Testis (tissue), 2 donors: ENCODE measurements at regions not wholly inside any gene's neighbourhood (a gene's known extent, or its start where the extent isn't known, plus 50 kb on each side); places are given as distances from the start of the nearest gene placed in this dataset.
A peak's percentile ranks its signal among the peaks of the same experiment; 100 is the strongest.

Experiments
- DNase-seq: peaks from one replicate; pipeline ENCODE4 v3.0.0-alpha.2; 2019
- H3K27ac ChIP-seq, 2 donors: fragments of 200-600 bp; sonication (generic); one replicate each; pipeline ENCODE4 v1.5.1; 2019
- H3K27me3 ChIP-seq: fragments of 200-600 bp; sonication (generic); one replicate; pipeline ENCODE4 v1.5.1; 2019
- H3K36me3 ChIP-seq: fragments of 200-600 bp; sonication (generic); one replicate; pipeline ENCODE4 v1.5.1; 2017; ENCODE audit warnings: low read depth; ENCODE audit errors: missing control alignments
- H3K4me1 ChIP-seq: fragments of 200-600 bp; sonication (generic); one replicate; pipeline ENCODE4 v1.5.1; 2019
- H3K4me3 ChIP-seq, 2 donors: fragments of 200-600 bp; sonication (generic); one replicate each; pipeline ENCODE4 v1.5.1; 2017 to 2019
- H3K9me3 ChIP-seq: fragments of 200-600 bp; sonication (generic); one replicate; pipeline ENCODE4 v1.5.1; 2017
- POLR2A ChIP-seq: fragments of 450-650 bp; IDR thresholded peaks from one replicate; pipeline ENCODE4 v1.6.1; 2017; ENCODE audit warnings: antibody characterized with exemption, mild to moderate bottlenecking, moderate library complexity
- WGBS, 2 donors: methylation state at CpG; one replicate each; pipeline ENCODE4 v1.1.5; 2018; 5-methylcytosine and 5-hydroxymethylcytosine counted together
- intact Hi-C: fragments of 100-400 bp; cut with DNase I; formaldehyde crosslinking; loops from one replicate; pipeline ENCODE4 v1.15.1; 2023; ENCODE audit warnings: low total_unique reads
- TF ChIP-seq, protein P1 (sequence below), 3 experiments: fragments of 450-650 bp in 2 of 3; fragments of 200-600 bp in 1 of 3; sonication (generic) in 1 of 3; IDR thresholded peaks; one replicate each; pipeline ENCODE4 v1.5.1; 2016 to 2019; ENCODE audit warnings: antibody characterized with exemption in 3 of 3, mild to moderate bottlenecking in 2 of 3, moderate library complexity in 1 of 3

DNA sequence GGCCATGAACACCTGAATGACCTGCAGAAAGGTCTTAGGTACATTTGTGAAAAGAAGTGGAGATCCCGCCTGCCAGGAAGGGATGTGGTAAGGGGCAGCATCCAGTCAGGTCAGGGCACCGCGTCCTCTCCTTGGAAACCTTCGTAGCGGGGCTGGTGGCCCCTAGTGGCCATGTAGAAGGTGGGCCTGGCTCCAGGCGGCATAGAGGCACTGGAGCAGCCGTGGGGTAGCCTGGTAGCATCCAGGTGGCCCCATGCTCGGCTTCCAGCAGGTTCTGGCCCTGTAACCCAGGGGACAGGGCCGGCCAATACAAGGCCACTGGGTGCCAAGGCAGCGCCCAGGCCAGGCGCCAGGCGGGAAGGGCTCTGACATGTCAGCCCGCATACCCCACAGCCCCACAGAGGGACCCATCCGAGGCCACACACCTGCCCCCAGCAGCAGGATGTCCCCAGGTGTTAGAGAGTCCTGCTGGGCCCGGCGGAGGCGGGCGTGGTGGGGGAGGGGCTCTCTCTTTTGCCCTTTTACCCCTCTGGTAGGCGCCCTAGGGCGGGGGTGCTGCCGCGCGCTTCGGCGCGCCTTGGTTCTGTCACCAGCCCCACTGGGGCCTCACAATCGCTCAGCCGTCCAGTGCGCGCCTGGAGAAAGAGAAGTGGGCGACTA lies 58.3 kb upstream of the SPATA31E1 start:
- WGBS, 2 donors, result 52 to 73% methylated on average over 15 to 31 of the region's 31 CpGs
- H3K36me3 ChIP-seq, result no peaks in the 10 kb centered on the region
- DNase-seq, result no peak
- TF ChIP-seq, protein P1, sequence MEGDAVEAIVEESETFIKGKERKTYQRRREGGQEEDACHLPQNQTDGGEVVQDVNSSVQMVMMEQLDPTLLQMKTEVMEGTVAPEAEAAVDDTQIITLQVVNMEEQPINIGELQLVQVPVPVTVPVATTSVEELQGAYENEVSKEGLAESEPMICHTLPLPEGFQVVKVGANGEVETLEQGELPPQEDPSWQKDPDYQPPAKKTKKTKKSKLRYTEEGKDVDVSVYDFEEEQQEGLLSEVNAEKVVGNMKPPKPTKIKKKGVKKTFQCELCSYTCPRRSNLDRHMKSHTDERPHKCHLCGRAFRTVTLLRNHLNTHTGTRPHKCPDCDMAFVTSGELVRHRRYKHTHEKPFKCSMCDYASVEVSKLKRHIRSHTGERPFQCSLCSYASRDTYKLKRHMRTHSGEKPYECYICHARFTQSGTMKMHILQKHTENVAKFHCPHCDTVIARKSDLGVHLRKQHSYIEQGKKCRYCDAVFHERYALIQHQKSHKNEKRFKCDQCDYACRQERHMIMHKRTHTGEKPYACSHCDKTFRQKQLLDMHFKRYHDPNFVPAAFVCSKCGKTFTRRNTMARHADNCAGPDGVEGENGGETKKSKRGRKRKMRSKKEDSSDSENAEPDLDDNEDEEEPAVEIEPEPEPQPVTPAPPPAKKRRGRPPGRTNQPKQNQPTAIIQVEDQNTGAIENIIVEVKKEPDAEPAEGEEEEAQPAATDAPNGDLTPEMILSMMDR (IDR thresholded peaks at IDR 0.05), result no peak
- peak overlapping the region; percentile 27 to 39 for H3K4me3 ChIP-seq
- no peaks in the 10 kb centered on the region for H3K27me3 ChIP-seq
- H3K9me3 ChIP-seq, result no peaks in the 10 kb centered on the region
- no peaks in the 10 kb centered on the region for H3K4me1 ChIP-seq
- intact Hi-C loops, result no loop called here
- no peak overlapping the region for H3K27ac ChIP-seq

DNA sequence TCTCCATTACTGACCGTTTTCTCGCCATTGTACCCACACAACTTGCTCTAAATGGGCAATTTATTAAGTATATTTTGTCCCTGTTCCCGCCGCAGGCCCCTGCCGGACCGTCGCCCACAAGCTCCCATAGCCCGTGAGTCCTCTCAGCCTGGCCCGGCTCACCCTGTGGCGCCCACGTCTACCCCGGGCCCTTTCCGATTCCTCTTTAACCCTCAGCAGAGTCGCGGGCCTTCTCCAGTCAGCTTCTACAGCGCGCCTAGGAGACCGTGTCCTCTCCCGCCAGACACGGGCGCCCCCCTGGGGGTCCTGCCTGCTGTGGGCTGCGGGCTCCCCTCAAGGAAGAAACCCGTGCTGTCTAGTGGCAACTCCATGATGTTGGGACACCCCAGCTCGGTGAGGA lies 57.8 kb upstream of the SPATA31E1 start:
- TF ChIP-seq POLR2A, result no peak
- TF ChIP-seq, protein P1 (IDR thresholded peaks at IDR 0.05), result no peak
- Histone ChIP-seq H3K4me1 (no peaks in the 10 kb centered on the region), H3K9me3 (no peaks in the 10 kb centered on the region), H3K27ac (no peak overlapping the region), H3K4me3 (peak overlapping the region; percentile 27 to 39), H3K27me3 (no peaks in the 10 kb centered on the region), H3K36me3 (no peaks in the 10 kb centered on the region)
- no peak for DNase-seq
- WGBS, 2 donors, result 70 to 77% methylated on average over 24 of the region's 24 CpGs
- intact Hi-C loops, result no loop called here

DNA sequence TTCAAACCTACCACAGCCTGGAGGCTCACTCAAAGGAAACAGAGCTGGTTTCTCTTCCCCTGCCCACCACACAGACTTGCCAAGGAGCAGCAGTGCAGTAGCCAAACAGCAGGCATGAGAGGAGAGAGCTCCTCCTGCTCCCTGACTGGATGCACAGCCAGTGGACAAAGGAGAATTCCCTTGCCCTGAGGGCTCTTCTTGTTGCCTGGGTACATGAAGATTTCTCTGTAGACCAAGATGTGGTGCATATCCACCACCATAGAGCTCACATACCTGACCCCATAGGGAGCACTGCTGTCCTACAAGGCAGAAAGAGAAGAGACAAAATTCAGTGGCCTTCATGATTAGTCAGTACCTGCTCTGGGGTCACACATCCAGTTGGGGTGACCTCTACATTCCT lies 56.3 kb upstream of the SPATA31E1 start:
- no peak for DNase-seq
- Histone ChIP-seq H3K4me3 (no peak overlapping the region), H3K27me3 (no peaks in the 10 kb centered on the region), H3K9me3 (no peaks in the 10 kb centered on the region), H3K4me1 (no peaks in the 10 kb centered on the region), H3K27ac (no peak overlapping the region), H3K36me3 (no peaks in the 10 kb centered on the region)
- TF ChIP-seq, protein P1 (IDR thresholded peaks at IDR 0.05), result no peak
- no peak for TF ChIP-seq POLR2A
- intact Hi-C loops, result no loop called here

DNA sequence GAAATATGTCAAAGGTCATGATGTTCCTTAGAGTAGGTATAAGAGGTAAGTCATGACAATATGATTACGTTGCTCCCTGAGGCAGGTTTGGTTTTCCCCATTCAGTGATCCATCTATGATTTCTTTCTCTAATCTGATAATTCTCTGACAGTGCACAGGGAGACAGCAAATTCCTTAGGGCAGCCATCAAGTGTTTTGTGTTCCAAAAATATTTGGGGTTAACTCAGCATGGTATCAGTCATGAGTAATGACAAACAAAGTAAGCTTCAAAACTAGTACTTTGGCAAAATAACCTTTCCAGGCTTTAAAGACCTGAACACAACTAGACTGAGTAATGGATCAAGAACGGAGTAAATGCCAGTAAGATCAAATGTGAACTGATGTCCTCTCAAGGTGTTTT lies 55.3 kb upstream of the SPATA31E1 start:
- no peaks in the 10 kb centered on the region for H3K36me3 ChIP-seq
- no peaks in the 10 kb centered on the region for H3K9me3 ChIP-seq
- no peak overlapping the region for H3K4me3 ChIP-seq
- intact Hi-C loops, result no loop called here
- DNase-seq, result no peak
- H3K27ac ChIP-seq, result no peak overlapping the region
- 91 to 93% methylated on average over 2 of the region's 2 CpGs for WGBS, 2 donors
- no peaks in the 10 kb centered on the region for H3K4me1 ChIP-seq
- H3K27me3 ChIP-seq, result no peaks in the 10 kb centered on the region
- TF ChIP-seq, protein P1 (IDR thresholded peaks at IDR 0.05), result no peak
- TF ChIP-seq POLR2A, result no peak

DNA sequence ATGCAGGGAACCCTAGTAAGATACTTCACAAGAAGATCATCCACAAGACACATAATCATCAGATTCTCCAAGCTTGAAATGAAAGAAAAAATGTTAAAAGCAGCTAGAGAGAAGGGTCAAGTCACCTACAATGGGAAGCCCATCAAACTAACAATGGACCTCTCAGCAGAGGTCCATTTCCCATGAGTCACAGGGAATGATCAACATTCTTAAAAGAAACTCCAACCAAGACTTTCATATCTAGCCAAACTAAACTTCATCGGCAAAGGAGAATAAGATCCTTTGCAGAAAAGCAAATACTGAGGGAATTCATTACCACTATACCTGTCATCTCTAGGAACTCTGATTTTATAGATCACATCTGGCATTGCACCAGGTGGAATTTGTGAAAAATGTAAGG lies 52.9 kb upstream of the SPATA31E1 start:
- Histone ChIP-seq H3K27ac (no peak overlapping the region), H3K9me3 (no peaks in the 10 kb centered on the region), H3K4me3 (no peak overlapping the region), H3K36me3 (no peaks in the 10 kb centered on the region), H3K4me1 (no peaks in the 10 kb centered on the region), H3K27me3 (no peaks in the 10 kb centered on the region)
- intact Hi-C loops, result no loop called here
- WGBS, 2 donors, result 50 to 82% methylated on average over 1 of the region's 1 CpG
- no peak for DNase-seq
- no peak for TF ChIP-seq POLR2A
- TF ChIP-seq, protein P1 (IDR thresholded peaks at IDR 0.05), result no peak
